ENCODE measurements at regions not wholly inside any gene's neighbourhood (a gene's known extent, or its start where the extent isn't known, plus 50 kb on each side); places are given as distances from the start of the nearest gene placed in this dataset.
"Not testable (repeated sequence)": the region's sequence is repeated elsewhere in the genome, so short reads cannot be mapped to it uniquely, and the experiment has no call there.

DNA sequence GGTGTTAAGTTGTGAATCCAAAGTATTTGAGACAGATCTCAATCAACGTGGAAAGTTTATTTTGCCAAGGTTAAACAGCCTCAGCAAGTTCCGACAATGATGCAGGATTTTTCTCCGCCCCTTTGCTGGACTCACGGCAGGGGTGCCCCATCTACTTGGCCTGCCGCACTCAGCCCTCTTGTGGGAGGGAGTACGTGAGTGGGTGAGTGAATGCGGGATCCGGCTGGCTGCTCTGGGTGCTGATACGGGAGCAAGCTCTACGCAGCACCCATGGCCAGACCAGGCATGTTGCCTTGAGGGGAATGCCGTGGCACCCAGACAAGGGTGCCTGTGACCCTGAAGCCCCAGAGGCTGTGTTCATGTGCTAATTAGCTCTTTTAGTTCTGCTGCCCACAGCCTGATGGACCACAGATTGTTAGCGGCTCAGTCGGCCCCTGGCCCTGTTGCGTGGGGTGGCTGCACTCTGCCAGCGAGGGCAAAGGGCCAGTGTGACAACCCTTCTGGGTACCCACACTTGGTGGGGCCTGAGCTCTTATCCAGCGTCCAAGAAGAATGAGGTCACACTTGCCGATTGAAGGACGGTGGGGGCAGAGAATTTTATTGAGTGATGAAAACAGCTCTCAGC lies 81.2 kb upstream of the FAM153A start:
- not testable (repeated sequence) for TF ChIP-seq MYC (IDR thresholded peaks at IDR 0.05; ENCODE audit: low read depth, low read length); POLR2A (IDR thresholded peaks at IDR 0.05; ENCODE audit: extremely low read depth, insufficient read length)
- TF ChIP-seq, protein P1, sequence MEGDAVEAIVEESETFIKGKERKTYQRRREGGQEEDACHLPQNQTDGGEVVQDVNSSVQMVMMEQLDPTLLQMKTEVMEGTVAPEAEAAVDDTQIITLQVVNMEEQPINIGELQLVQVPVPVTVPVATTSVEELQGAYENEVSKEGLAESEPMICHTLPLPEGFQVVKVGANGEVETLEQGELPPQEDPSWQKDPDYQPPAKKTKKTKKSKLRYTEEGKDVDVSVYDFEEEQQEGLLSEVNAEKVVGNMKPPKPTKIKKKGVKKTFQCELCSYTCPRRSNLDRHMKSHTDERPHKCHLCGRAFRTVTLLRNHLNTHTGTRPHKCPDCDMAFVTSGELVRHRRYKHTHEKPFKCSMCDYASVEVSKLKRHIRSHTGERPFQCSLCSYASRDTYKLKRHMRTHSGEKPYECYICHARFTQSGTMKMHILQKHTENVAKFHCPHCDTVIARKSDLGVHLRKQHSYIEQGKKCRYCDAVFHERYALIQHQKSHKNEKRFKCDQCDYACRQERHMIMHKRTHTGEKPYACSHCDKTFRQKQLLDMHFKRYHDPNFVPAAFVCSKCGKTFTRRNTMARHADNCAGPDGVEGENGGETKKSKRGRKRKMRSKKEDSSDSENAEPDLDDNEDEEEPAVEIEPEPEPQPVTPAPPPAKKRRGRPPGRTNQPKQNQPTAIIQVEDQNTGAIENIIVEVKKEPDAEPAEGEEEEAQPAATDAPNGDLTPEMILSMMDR (IDR thresholded peaks at IDR 0.05; ENCODE audit: low read depth, low read length): not testable (repeated sequence)
- TF ChIP-seq, protein P2, sequence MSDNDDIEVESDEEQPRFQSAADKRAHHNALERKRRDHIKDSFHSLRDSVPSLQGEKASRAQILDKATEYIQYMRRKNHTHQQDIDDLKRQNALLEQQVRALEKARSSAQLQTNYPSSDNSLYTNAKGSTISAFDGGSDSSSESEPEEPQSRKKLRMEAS (IDR thresholded peaks at IDR 0.05; ENCODE audit: low read depth, low read length): not testable (repeated sequence)
